Head of caudate nucleus (tissue), 42 donors: ENCODE measurements at regions not wholly inside any gene's neighbourhood (a gene's known extent, or its start where the extent isn't known, plus 50 kb on each side); places are given as distances from the start of the nearest gene placed in this dataset.

ENCODE experiments used
- DNase-seq, 42 donors: peaks; one replicate each; pipeline versions ENCODE4 v3.0.0 to v3.0.0-alpha.2; 2020 to 2021; ENCODE audit warnings: mixed read lengths in 7 of 42
- intact Hi-C: fragments of 100-400 bp; cut with DNase I; formaldehyde crosslinking; loops from one replicate; pipeline ENCODE4 v1.15.0; 2022

DNA sequence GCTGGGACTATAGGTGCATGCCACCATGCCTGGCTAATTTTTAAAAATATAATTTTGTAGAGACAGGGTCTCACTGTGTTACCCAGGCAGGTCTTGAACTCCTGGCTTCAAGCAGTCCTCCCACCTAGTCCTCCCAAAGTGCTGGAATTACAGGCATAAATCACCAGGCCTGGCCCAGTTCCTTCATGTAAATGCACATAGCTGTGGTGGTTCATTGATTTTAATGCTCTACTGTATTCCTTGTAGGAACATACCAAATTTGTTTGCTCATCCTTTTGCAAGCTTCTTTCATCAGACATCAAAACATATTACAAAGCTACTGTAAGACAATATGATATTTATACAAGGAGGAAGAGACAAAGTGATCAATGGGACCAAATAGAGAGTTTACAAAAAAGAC lies 237.5 kb upstream of the ESRRG start:
- DNase-seq = no peak
- intact Hi-C loops = no loop called here

- DNase-seq = no peak
- intact Hi-C loops = no loop called here
Measured at GRCh38 chr1:216958569-216958968, 235.3 kb upstream of the ESRRG start.

DNA sequence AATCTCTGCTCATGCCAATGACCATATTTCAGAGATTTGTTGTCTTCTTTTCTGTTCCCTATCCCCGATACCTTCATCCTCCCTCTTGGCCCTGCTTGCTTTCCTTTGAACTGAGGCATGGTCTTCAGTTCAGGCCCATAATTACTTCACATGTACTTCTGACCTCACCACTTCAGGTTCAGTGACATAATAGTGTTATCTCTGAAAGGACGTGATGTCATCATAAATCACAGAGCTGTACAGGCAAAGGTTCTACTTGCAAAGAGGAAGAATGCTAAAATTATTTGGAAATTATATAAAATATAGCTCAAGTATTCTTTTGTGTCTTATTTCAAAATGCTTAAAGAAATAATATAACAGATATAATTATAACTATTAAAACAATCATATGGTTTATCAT lies 230.3 kb upstream of the ESRRG start:
- intact Hi-C loops = no loop called here
- no peak for DNase-seq

GRCh38 chr1:216952864-216953263 lies 229.6 kb upstream of the ESRRG start:
- no peak for DNase-seq
- intact Hi-C loops = no loop called here

DNA sequence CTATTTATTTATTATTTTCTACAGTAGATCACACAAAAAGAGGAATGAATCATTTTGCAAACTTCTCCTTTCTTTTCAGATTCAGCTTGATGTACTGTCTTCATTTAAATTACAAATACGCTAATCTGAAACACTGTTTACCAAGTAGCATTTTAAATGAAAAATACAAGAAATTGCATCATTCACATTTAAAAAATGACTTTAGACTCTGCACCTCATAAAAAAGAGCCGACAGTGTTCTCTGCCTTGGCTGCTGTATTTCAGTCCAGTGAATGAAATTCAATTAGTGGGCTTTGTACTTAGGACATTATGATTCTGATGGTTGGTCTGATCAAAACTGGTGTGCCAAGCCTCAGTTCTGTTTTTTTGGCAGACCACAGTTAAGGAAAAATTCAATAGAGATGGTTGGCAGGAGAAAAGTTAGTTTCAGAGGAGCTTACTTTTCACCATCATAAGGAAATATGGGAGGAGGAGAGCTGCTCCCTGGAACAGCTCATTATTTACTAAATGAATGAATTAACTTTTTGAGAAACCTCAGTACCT lies 222.4 kb upstream of the ESRRG start:
- intact Hi-C loops = no loop called here
- peak in 2 of 42 donors; percentile 15 to 24 for DNase-seq

DNA sequence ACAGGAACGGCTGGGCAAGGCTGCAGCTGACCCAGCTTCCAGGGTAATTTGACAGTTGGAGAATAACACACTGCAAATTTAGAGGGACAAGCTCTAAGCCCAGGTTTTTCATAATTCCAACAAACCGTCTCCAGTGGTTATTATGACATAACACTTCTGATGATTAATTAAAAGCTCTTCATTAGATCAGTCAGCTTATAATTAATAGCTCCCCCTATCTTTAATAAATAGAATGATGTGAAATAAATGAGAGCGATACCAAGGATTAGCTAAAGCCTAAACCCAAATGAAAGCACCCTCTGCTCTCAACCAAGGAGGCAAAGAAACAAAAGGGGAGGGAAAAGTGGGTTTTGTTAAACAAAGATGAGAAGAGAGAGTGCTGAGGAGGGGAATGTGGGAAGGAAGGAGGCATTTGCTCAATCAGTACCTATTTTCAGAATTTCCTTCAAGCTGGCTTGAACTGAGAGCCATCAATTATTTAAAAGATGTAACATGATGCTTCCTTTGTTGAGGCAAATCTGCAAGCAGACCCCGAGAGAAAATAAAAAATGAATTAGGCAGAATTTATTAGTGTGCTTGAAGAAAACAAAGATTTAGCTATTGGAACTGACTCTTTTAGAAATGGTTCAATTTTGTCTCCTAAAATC lies 221.8 kb upstream of the ESRRG start:
- intact Hi-C loops = no loop called here
- DNase-seq = no peak

DNA sequence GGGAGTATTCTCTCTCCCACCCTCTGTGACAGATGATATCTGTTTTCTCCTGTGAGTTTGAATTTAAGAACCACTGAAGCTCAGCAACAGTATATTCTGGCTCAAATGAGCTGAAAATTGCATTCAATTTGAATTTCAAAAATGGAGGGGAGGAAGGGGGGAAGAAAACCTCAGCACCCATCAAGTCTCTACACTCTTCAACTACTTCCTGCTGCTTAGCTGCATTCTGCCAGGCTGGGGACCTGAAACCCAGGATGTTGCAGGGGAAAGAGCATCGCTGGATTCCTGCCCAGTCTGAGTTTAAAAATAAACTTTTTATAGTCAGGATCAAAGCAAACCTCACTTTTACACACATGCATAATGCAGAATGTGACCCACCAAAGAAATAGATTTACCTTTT lies 214.3 kb upstream of the ESRRG start:
- intact Hi-C loops = no loop called here
- DNase-seq = no peak

- intact Hi-C loops = no loop called here
Measured at GRCh38 chr1:216936779-216937178, 213.6 kb upstream of the ESRRG start.

DNA sequence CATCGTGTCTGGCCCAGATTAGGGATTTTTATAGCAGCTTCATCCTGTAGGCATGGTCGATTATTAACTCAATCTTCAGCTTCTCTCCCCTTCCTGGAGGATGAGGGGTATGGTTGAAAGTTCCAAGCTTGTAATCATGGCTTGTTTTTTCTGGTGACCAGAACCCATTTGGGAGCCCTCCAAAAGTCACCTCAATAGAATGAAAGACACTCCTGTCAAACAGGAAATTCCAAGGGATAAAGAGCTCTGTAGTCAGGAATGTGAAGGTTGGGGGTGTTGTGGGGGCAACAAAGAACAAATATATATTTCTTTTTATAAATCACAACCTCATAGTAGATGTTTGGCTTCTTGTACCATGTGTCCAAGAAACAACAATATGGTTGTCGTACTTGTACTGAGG lies 212.7 kb upstream of the ESRRG start:
- intact Hi-C loops = no loop called here
- no peak for DNase-seq

More at GRCh38 chr1:216936779-216937178, 213.6 kb upstream of the ESRRG start:
- DNase-seq = no peak

- DNase-seq = no peak
- intact Hi-C loops = no loop called here
Measured at GRCh38 chr1:216932424-216932823, 209.2 kb upstream of the ESRRG start.

DNA sequence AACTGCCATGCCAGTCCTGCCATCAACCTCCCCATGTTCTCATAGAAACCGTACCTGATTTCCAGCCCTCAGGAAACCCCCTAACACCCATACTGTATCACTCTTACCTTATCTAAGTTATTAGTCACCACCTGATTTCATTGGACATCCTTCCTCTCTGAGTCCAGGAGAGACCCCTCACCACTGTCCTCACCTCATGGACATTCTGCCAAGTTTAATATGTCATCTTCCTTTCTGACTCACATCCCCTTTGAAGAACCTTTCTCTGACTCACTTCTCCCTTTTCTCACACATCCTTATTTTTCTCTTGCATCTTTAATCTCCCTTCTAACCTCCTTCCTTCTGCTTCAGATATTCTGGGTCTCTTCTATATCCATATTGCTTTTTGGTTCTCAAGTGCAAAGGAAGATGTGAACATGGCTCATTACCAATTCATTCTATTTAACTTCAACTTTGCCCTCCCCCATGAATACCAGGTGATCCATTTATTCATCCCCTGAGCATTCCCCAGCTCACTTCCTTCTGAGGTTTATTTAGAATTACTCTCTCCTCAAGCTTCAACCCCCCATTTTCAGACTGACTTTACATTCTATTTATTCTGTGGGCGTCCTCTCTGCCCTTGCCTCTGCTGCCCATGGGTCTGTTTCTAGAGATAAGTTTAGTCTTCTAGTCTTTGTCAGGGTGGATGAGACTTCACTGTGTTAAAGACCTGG lies 206.8 kb upstream of the ESRRG start:
- DNase-seq = no peak
- intact Hi-C loops = no loop called here

GRCh38 chr1:216927633-216928032 lies 204.4 kb upstream of the ESRRG start:
- intact Hi-C loops = no loop called here
- DNase-seq = no peak

- intact Hi-C loops = no loop called here
- peak in 15 of 42 donors; percentile 11 to 74 (median 26) for DNase-seq
Measured at GRCh38 chr1:216926720-216927510, 203.7 kb upstream of the ESRRG start.

GRCh38 chr1:216925962-216926625 lies 202.9 kb upstream of the ESRRG start:
- DNase-seq = no peak
- intact Hi-C loops = no loop called here

- intact Hi-C loops = no loop called here
- no peak for DNase-seq
Measured at GRCh38 chr1:216924732-216925131, 201.5 kb upstream of the ESRRG start.

- intact Hi-C loops = no loop called here
- DNase-seq = no peak
Measured at GRCh38 chr1:216923601-216924000, 200.4 kb upstream of the ESRRG start.

DNA sequence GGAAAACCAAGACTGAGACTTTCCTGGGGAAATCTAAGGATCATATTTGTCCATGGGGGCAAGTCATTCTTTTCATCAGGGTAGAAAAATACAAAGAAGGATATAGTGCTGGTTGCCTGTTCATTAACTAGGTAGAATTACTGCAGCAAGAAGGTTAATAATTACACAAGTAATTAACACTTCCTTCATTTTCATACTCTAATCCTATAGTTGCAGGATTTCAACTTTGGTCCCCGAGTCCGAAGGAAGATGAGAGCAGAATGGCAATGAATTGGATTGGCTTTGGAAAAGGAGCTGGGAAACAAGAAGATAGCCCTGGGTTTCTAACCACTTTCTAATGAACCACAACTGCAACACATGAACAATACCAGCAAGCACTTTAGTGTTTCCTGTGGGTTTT lies 199.2 kb upstream of the ESRRG start:
- no peak for DNase-seq
- intact Hi-C loops = no loop called here

GRCh38 chr1:216921866-216922265 lies 198.6 kb upstream of the ESRRG start:
- intact Hi-C loops = no loop called here
- DNase-seq = no peak
